ENCODE measurements at regions not wholly inside any gene's neighbourhood (a gene's known extent, or its start where the extent isn't known, plus 50 kb on each side); places are given as distances from the start of the nearest gene placed in this dataset.
A peak's percentile ranks its signal among the peaks of the same experiment; 100 is the strongest.

- in situ Hi-C loops (cut with MboI; ENCODE audit: low pct_unique_long_range_greater_than_20kb, low sequenced_read_pairs, unreplicated experiment) = no loop called here
- no peak for DNase-seq (ENCODE audit: low spot score)
- TF ChIP-seq, protein P1, sequence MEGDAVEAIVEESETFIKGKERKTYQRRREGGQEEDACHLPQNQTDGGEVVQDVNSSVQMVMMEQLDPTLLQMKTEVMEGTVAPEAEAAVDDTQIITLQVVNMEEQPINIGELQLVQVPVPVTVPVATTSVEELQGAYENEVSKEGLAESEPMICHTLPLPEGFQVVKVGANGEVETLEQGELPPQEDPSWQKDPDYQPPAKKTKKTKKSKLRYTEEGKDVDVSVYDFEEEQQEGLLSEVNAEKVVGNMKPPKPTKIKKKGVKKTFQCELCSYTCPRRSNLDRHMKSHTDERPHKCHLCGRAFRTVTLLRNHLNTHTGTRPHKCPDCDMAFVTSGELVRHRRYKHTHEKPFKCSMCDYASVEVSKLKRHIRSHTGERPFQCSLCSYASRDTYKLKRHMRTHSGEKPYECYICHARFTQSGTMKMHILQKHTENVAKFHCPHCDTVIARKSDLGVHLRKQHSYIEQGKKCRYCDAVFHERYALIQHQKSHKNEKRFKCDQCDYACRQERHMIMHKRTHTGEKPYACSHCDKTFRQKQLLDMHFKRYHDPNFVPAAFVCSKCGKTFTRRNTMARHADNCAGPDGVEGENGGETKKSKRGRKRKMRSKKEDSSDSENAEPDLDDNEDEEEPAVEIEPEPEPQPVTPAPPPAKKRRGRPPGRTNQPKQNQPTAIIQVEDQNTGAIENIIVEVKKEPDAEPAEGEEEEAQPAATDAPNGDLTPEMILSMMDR (IDR thresholded peaks at IDR 0.05; ENCODE audit: extremely low read depth, insufficient read depth, missing control alignments) = no peak
Observed at GRCh38 chr21:15401331-15401730, 328.5 kb upstream of the USP25 start.

DNA sequence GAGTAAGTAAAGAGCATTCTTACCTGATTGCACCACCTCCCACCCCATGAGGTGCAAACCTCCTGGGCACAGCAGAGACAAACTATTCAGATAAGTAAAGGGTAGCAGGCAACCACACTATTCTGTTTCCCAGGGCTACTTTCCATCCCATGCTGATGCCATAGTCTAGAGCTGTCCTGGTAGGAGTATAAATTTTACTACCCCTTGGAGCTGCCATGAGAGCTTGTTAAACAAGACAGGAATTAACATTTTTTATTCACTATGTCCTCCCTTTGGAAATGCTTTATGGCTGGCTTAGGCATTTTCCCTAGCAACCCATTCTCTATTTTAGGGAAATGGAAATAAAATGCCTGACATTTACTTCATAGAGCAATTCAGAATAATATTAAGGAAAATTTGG lies 324.6 kb upstream of the USP25 start:
- in situ Hi-C loops (cut with MboI; ENCODE audit: low pct_unique_long_range_greater_than_20kb, low sequenced_read_pairs, unreplicated experiment) = no loop called here
- TF ChIP-seq, protein P1 (IDR thresholded peaks at IDR 0.05; ENCODE audit: extremely low read depth, insufficient read depth, missing control alignments) = no peak
- DNase-seq (ENCODE audit: low spot score) = no peak

DNA sequence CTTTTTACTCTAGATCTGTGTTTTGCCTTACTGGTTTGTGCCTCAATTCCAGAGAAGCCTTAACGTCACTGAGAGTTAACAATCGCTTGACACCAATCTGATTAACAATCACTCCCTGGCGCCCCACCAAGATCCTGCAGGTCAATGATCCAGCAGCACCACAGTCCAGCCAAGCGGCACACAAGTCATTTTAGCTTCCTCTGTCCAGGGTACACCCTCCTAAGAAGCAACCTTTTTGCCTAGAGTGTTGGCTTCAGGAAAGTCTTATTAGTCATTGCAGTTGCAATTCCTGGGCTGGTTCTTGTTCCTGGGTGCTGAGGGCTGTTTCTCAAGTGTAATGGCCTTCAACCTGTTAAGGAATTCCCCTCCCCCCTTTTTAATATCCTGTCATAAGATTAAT lies 323.0 kb upstream of the USP25 start:
- DNase-seq (ENCODE audit: low spot score) = no peak
- TF ChIP-seq, protein P1 (IDR thresholded peaks at IDR 0.05; ENCODE audit: extremely low read depth, insufficient read depth, missing control alignments) = no peak
- in situ Hi-C loops (cut with MboI; ENCODE audit: low pct_unique_long_range_greater_than_20kb, low sequenced_read_pairs, unreplicated experiment) = no loop called here

GRCh38 chr21:15407585-15407984 lies 322.2 kb upstream of the USP25 start:
- TF ChIP-seq, protein P1 (IDR thresholded peaks at IDR 0.05; ENCODE audit: extremely low read depth, insufficient read depth, missing control alignments) = no peak
- DNase-seq (ENCODE audit: low spot score) = no peak
- in situ Hi-C loops (cut with MboI; ENCODE audit: low pct_unique_long_range_greater_than_20kb, low sequenced_read_pairs, unreplicated experiment) = no loop called here

DNA sequence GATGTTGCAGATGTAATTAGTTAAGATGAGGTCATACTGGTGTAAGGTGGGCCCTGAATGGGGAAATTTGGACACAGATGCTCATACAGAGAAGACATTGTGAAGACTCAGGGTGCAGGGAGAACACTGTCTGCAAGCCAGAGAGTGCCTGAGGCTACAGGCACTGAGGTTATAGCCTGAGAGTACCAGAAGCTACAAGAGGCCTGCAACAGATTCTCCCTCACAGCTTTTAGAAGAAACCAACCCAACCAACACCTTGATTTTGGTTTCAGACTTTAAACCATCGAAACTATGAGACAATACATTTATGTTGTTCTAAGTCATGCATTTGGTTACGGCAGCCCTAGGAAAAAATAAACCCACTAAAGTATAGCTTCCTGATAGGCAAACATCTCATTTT lies 321.7 kb upstream of the USP25 start:
- in situ Hi-C loops (cut with MboI; ENCODE audit: low pct_unique_long_range_greater_than_20kb, low sequenced_read_pairs, unreplicated experiment) = no loop called here

GRCh38 chr21:15409031-15409430 lies 320.8 kb upstream of the USP25 start:
- in situ Hi-C loops (cut with MboI; ENCODE audit: low pct_unique_long_range_greater_than_20kb, low sequenced_read_pairs, unreplicated experiment) = no loop called here
- TF ChIP-seq, protein P1 (IDR thresholded peaks at IDR 0.05; ENCODE audit: extremely low read depth, insufficient read depth, missing control alignments) = no peak

More for the DNA sequence above, 321.7 kb upstream of the USP25 start:
- DNase-seq (ENCODE audit: low spot score) = peak; percentile 43
- TF ChIP-seq, protein P1 (IDR thresholded peaks at IDR 0.05; ENCODE audit: extremely low read depth, insufficient read depth, missing control alignments) = no peak

GRCh38 chr21:15410853-15411252 lies 318.9 kb upstream of the USP25 start:
- in situ Hi-C loops (cut with MboI; ENCODE audit: low pct_unique_long_range_greater_than_20kb, low sequenced_read_pairs, unreplicated experiment) = no loop called here
- no peak for DNase-seq (ENCODE audit: low spot score)
- TF ChIP-seq, protein P1 (IDR thresholded peaks at IDR 0.05; ENCODE audit: extremely low read depth, insufficient read depth, missing control alignments) = no peak

More at GRCh38 chr21:15409031-15409430, 320.8 kb upstream of the USP25 start:
- no peak for DNase-seq (ENCODE audit: low spot score)
